ENCODE measurements at regions not wholly inside any gene's neighbourhood (a gene's known extent, or its start where the extent isn't known, plus 50 kb on each side); places are given as distances from the start of the nearest gene placed in this dataset.
A peak's percentile ranks its signal among the peaks of the same experiment; 100 is the strongest.

DNA sequence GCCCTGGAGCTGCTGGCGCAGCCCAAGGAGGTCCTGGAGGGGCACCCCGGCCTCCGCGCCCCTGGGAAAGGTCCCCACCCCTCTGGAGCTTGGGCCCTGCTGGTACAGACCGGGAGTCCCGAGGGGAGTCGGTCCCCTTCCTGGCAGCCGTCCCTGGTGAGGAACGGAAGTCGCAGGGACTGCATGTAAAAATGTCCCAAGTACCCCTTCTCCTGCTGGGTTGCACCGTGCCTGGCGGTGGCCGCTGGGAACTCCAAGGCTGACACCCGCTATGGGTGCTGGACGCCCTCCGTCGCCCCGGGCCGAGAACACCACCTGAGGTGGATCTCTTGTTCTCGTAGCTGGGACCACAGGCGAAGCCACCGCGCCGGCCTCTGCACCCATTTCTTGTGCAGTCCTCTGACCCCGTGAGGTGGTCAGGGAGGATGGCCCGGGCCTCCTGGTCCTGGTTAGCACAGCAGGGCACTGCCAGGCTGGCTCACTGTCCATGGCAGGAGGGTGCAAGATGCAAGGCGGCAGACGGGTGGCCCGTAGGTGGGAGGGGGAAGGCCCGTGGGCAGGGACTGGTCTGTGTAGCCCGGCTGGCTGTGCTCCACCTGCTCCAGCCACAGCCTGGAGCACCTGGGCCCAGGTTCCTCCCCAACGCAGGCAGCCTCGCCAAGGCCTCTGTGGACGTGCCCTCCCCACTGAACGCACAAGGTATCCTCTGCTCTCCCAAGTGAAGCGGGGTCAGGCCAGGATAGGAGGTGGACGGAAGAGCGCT lies 165.2 kb downstream of the IGLL1 start:
- DNase-seq (ENCODE audit: low spot score) (no peak), FAIRE-seq (no peak)

DNA sequence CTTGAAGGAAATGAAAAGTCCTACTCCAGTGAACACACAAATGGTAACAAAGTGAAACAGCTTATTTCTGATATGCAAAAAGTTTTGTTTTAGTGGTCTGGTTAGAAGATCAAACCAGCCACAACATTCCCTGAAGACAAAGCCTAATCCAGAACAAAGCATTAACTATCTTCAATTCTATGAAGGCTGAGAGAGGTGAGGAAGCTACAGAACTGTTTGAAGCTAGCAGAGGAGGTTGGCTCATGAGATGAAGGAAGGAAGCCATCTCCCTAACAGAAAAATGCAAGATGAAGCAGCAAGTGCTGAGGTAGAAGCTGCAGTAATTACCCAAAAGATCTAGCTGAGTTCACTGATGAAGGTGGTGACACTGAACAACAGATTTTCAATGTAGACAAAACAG lies 168.4 kb downstream of the IGLL1 start:
- no peak for DNase-seq (ENCODE audit: low spot score)
- no peak for FAIRE-seq

DNA sequence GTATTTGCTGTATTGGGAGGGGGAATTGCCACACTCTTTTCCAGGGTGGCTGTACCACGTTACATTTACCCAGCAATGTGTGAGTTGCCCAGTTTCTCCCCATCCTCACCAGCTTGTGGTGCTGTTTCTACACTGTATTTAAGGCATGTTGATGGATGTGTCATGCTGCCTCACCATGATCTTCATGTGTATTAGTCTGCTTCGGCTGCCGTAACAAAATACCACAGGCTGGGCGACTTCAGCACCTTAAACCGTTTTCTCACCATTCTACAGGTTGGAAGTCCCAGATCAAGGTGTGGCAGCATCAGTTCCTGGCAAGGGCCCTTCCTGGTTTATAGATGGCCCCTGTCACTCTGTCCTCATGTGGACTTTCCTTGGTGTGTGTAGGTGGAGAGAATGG lies 169.7 kb downstream of the IGLL1 start:
- FAIRE-seq (peak; percentile 74), DNase-seq (ENCODE audit: low spot score) (no peak)

DNA sequence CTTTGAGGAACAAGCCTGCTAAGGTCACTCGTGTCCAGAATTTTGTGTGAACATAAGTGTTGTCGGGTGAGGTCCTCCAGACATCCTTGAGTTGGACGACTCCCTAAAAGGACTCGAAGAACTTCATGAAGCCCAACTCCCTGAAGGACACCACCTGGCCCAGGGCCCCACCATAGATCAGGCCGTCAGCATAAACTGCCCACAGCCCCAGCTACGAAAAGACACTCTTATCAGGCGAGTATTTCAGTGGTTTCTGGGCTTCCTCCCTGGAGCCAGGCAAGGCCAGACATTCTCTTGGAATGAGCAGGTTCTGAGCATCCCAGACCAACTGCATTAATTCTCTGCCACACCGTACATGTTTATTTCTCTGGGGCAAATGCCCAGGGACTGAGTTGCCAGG lies 170.1 kb downstream of the IGLL1 start:
- DNase-seq (ENCODE audit: low spot score) (no peak), FAIRE-seq (no peak)

DNA sequence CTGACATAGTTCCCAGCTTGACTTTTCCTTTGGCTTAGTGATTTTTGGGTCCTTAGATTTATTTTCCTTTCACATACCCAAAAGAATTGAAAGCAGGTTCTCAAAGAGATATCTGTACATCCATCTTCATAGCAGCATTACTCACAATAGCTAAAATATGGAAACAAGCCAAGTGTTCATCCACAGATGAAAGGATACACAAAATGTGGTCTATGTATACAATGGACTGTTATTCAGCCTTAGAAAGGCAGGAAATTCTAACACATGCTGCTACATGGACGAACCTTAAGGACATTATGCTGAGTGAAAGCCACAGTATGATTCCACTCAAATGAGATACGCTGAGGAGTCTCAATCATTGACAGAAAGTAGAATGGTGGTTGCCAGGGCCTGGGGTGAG lies 171.8 kb downstream of the IGLL1 start:
- FAIRE-seq, result no peak
- DNase-seq (ENCODE audit: low spot score), result no peak

DNA sequence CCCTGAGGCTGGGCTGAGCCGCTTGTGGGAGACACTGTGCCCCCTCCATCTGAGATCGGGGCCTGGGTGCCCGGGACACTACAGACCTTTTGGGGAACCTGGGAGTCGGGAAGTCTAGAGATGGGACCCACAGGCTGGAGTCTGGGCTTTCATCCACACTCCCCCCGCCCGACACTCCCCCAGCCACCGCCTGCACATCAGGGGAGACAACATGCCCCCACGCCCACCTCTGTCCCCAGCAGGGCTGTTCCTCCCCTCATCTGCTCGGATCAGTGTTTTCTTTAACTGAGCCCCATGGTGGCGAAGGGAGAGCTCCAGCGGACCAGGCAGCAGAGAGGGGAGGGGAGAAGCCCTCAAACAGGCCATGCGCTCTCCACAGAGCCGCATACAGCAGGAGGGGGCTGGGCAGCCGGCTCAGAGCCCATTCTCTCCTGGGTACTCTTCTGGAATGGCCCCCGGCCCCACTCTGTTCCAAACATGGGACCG lies 174.7 kb downstream of the IGLL1 start:
- no peak for DNase-seq (ENCODE audit: low spot score)

DNA sequence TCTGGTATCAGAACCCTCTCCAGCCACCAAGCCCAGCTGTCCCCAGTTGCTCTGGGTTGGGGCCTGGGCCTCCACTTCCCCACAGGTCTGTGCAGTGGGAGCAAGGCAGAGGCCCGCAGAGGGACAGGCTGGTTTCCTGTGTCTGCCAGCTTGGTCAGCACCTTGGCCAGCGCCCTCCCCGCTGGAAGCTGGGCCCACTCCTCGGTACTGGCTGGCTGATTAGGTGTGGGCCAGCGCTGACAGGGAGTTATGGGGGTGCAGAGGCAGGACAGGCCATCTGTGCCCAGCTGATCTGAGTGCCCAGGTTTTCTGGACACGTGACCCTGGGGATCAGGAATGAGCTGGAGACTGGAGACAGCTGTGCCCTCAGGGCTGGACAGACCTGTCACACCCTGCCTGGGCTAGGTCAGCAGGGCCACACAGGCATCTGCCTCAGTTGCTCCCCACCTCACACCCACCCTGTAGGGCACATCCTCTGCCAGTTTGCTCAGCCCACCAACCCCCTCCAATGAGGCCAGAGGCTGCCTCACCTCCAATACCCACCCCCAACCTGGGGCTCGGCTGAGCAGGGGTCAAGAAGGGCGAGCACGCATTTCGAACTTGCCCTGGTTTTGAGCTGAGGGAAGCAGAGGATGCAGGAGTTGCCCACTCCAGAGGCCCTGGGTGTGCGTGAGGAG lies 175.3 kb downstream of the IGLL1 start:
- FAIRE-seq (peak; percentile 78), DNase-seq (ENCODE audit: low spot score) (no peak)

More for the DNA sequence above, 174.7 kb downstream of the IGLL1 start:
- no peak for FAIRE-seq

DNA sequence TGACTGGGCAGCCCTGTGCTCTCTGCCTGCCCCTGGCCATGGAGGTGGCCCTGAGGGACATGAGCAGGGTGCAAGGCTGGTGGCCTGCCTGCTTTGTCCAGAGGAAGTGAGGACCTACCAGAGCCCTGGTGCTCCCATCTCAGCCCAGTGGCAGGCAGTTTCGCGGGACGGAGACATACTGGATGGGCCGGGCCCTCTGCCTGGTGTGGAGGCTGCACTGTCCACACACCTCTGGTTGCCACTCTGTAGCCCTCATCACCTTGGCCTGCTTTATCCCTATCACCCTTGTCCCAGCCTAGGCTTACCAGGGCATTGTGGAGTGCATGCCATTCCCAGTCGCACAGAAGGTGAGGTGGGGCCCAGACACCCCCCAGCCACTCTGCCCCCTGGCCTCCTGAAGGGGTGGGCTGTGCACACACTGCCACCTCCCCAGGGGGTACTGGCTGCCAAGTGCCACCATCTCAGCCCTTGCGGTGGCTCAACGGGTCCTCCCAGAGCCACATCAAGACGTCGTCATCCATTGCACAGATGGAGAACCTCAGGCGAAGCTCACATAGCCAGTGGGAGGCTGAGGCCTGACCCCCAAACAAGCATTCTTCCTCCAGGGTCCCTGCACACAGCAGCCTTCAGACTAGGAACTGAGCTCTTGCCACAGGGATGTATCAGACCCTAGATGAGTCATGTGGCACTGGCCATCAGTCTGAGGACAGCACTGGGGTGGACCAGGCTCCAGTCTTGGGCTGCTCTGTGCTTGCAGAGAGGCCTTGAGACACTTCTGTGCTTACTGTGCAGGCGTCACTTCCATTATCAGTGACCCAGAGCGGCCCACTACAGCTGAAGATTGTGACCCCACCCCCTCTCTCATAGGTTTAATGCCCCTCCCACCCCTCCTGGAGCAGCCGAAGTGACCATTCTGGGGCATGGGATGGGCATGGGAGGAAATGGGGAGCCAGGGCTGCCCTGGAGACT lies 176.1 kb downstream of the IGLL1 start:
- FAIRE-seq, result peak; percentile 48
- DNase-seq (ENCODE audit: low spot score), result no peak

DNA sequence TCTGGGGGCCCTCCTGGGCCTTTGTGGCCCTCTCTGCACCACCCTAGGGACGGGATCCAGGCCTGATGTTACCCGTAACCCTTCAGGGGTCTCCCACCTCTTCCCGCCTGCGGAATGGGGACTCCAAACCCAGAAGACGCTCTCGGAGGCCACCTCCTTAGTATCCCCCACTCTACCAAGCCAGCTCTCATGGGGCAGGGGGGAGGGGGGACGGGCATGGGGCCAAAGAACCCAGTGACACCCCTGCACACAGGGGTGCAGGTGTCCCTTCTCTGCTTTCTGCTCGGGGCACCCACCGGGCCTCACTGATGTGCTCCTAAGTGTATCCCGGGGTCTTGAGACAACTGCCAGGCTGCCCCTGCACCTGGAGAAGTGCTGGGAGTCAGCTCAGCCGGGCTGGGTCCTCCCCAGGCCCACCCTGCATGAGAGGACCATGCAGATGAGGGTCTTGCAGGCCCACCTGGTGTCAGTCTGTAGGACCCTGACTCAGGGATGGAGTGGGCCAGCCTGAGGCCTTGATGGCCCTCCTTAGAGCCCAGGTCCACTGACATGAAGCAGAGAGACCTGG lies 176.9 kb downstream of the IGLL1 start:
- no peak for DNase-seq (ENCODE audit: low spot score)
- FAIRE-seq, result peak; percentile 91

DNA sequence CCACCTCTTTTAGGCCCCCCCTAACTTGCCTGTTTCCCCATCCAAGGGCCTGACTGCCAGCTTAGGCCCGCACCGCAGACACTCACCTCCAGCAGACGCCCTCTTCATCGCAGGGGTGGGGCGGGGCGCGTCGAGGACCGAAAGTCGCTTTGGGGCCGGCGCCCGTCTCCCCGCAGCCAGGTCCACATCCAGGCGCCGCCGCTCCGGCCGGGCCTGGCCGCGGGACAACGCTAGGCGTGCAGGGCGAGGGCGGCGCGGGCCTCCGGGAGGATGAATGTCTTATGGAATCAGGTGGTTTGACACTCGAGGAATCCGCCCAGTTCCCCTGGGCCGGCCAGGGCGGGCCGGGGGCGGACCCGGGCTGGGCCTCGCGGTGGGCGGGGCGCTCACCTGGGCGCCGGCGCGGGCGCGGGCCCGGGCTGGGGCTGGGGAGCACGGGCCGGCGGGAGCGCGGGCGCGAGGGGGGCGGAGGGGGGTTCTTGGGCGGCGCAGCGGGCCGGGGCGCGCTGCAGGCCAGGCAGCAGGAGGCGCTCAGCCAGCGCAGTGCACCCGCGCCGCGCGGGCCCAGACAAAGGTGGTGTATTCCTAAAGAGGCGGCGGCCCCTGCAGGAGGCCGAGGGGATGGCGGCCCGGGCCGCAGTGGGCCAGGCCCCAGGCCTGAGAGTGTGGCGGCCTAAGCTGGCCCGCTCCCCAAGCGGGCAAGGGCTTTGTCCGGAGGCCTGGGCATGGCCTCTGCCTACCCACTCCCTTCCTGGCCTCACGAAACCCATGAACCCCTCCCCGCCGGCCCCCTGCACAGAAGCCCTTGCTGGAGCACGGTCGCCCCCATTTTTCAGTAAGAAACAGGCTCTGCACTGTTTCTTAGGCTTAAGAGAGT lies 177.6 kb downstream of the IGLL1 start:
- FAIRE-seq (no peak), DNase-seq (ENCODE audit: low spot score) (peak; percentile 59)

DNA sequence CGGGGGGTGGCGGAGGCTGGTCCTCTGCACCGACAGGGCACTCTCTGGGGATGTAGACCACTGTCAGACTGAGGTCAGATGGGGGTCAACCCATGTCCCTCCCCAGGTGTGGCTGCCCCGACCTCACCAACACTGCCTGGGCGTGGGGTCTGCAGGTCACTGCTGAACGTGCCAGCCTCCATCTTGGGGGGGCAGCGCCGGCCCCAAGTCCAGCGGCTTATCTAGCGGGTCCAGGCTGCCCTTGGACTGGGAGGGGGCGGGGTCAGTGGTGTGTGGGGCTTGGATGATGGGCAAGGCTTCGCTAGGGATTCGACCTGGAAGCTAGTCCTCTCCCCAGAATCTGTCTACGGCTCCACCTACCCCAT lies 178.2 kb downstream of the IGLL1 start:
- FAIRE-seq (no peak), DNase-seq (ENCODE audit: low spot score) (no peak)

DNA sequence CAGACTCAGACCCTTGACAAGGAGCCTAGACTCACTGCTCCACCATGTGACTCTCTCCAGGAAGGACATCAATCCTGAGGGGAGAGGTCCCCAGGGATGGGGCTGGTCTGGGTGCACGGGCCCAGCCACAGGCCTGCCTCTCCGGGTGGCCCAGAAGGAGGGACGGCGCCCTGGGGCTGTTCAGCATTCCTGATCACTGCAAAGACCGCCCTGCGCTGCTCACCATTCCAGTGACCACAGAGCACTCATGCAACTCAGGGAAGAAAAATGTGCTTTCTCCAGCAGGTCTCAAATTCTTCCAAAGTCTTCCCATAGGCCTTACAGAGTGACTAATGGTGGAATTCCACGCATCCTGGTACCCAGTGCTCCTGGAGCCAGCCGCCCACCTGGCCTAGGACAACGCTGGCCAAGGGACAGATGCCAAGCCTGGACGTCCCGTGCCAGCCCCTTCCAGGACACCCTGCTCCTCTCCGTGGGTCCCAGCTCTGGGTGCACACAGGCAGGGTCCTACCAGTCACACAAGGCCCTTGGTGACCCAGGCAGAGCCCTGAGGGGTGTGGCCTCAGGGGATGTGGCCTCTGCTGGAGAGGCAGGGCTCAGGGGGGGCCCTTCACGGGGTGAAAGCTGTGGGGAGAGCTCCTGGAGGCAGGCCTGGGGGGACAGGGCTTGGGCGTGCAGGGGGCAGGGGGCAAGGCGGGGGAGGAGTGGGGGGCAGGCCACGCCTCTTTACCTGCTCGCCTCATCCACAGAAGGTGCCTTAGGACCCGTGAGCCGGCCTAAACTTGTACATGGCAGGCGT lies 178.8 kb downstream of the IGLL1 start:
- peak; percentile 87 for DNase-seq (ENCODE audit: low spot score)
- FAIRE-seq, result peak; percentile 96

DNA sequence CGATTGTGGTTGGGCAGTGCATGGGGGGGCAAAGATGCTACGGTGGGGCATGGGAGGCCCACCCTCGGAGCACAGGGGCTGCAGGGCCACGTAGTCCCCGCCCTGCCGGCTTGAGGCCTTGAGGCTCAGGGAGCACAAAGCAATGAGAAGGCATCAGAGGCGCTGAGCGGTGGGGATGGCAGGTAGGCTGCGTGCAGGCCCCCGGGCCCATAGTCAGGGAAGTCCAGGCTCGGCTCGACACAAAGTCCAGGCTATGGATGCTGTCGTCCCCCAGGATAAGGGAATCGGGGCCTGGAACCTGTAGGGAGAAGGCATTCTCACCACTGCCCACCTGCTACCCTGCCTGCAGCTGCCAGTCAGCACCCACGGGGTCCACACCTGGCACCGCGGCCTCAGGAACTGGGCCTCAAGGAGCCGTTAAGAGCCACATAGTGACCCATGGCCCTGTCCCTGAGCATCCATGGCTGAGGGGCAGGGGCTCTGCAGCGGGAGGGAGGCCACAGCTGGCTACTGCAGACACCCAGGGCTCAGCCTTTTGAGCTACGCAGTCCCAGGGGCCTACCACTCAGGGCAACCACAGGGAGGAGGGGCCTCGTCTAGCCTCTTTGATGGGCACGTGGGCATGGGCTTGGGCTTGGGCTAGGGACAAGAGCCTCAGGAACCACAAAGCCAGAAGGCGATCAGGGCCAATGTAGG lies 179.7 kb downstream of the IGLL1 start:
- FAIRE-seq (peak; percentile 46), DNase-seq (ENCODE audit: low spot score) (no peak)

DNA sequence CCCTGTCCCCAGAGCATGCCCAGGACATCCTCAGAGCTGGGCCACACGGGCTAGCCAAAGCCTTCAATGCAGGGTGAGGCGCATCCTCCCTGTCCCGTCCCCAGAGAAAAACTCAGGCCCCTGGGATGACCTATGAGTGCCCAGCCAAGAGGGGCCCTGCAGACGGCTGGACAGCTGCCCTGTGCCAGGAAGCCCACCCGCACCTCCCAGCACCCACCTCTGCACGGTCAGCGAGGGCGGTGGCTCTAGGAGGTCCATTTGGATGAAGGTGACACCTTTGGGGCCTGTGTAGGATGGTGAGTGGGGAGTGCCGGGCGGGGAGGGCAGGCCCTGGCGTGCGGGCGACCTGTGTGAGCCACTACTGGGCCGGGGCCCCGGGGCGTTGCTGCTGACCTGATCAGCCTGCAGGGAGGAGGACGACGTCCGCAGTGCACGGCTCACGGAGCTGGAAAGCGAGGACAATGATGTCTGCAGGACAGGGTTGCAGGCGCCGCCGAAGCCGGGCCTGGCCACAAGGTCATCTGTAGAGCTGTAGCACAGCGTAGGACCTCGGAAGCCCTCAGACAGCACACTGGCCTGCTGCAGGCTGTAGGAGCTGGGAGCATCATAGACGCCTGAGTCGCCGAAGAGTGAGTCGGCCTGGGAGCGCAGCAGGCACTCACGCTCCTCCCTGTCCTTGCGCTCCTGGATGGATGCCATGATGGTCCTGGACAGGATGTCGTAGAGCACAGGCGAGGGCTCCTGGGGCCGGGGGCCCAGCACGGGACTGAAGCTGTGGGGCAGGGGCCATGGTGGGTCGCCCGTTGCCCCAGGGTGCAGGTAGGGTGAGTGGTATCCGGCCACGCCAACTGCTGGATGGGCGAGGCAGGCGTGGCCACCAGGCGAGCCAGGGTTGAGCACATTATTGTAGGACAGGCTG lies 180.5 kb downstream of the IGLL1 start:
- DNase-seq (ENCODE audit: low spot score) (no peak), FAIRE-seq (peak; percentile 88)

DNA sequence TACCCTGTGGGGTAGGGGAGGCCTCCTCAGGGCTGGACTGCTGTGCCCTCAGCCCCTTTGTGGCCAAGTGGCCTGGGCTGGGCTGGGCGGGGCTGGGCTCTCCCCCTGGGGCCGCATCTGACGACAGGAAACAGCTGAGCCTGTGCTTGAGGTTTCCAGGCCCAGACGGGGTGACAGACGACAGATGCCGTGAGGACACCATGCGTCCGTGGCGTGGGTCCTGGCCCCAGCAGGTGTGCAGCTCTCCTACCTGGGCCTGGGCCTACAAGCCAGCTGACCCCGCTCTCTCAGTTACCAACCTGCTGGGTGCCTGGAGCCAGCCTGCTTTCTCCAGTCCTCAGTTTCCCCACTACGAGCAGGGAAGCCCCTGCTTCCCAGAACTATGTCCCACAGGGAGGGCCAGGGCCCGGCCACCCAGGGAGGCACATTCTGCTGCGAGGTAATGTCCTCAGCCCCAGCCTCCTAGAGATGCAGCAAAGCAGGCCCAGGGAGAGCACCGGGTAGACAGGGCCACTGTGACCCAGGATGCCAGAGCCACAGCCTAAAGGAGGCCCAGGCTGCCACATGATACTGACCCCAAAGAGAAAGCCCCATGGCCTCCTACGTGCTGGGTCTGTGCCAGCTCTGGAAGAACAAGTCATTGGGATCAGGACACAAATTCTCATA lies 181.3 kb downstream of the IGLL1 start:
- FAIRE-seq, result no peak
- no peak for DNase-seq (ENCODE audit: low spot score)

DNA sequence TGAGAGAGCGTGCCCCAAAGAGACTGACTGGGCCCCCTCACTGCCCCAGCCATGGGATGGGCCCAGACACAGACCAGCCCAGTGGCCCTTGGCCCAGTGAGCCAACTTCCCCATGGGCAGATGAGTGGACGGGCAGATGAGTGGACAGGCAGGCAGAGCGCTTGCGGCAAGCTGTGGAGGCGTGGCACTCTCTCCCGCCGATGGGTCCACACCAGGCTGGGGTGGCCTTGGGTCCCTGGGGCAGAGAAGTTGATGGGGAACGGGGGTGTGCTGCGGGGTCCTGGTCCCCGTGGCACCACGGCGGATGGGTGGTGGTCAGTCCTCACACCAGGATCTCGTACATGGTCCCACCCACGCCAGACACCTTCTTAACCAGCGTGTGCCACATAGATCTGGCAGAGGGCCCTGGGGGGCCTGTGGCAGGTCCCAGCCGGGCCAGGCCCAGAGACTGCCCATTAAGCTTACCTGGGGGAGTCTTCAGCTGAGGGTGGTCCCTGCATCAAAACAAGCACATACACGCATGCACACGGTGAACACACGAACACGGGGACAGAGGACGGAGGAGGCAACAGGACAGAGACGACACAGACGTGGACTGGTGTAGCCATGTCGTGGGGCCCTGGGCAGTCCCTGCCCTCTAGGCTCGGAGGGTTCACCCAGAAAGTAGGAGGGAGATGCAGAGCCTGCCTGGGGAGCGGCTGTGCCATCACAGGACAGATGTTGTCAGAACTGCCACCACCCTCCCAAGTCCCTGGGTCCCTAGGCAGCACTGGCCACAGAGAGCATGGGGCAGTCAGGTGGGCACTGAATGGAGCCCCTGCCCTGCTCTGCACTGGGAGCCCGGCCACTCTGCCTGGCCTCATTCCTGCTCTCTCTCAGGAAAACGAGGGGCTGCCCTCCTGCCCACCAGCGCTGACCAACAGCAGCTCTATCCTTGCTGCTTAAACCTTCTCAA lies 182.2 kb downstream of the IGLL1 start:
- DNase-seq (ENCODE audit: low spot score), result no peak
- FAIRE-seq, result peak; percentile 93

All from urothelium cell line (cell line).